ENCODE measurements at regions not wholly inside any gene's neighbourhood (a gene's known extent, or its start where the extent isn't known, plus 50 kb on each side); places are given as distances from the start of the nearest gene placed in this dataset.

- DNase-seq (ENCODE audit: low spot score): no peak
These were observed 402.7 kb downstream of the SOX9 start for GRCh38 chr17:72523491-72523890.

- DNase-seq (ENCODE audit: low spot score): no peak
These were observed 404.6 kb downstream of the SOX9 start for GRCh38 chr17:72525225-72526015.

GRCh38 chr17:72526769-72527168 lies 405.9 kb downstream of the SOX9 start:
- DNase-seq (ENCODE audit: low spot score): no peak

- DNase-seq (ENCODE audit: low spot score): no peak
These were observed 407.0 kb downstream of the SOX9 start for GRCh38 chr17:72527789-72528188.

GRCh38 chr17:72528683-72529082 lies 407.9 kb downstream of the SOX9 start:
- DNase-seq (ENCODE audit: low spot score): no peak

- DNase-seq (ENCODE audit: low spot score): no peak
These were observed 408.6 kb downstream of the SOX9 start for GRCh38 chr17:72529386-72529785.

- no peak for DNase-seq (ENCODE audit: low spot score)
These were observed 409.6 kb downstream of the SOX9 start for GRCh38 chr17:72530454-72530853.

- DNase-seq (ENCODE audit: low spot score): no peak
These were observed 410.9 kb downstream of the SOX9 start for GRCh38 chr17:72531729-72532128.

GRCh38 chr17:72534265-72534664 lies 413.4 kb downstream of the SOX9 start:
- no peak for DNase-seq (ENCODE audit: low spot score)

GRCh38 chr17:72534776-72535175 lies 414.0 kb downstream of the SOX9 start:
- no peak for DNase-seq (ENCODE audit: low spot score)

- DNase-seq (ENCODE audit: low spot score): no peak
These were observed 414.5 kb downstream of the SOX9 start for GRCh38 chr17:72535346-72535745.

- DNase-seq (ENCODE audit: low spot score): no peak
These were observed 415.0 kb downstream of the SOX9 start for GRCh38 chr17:72535779-72536178.

- DNase-seq (ENCODE audit: low spot score): no peak
These were observed 416.0 kb downstream of the SOX9 start for GRCh38 chr17:72536788-72537187.

GRCh38 chr17:72538443-72538842 lies 417.6 kb downstream of the SOX9 start:
- DNase-seq (ENCODE audit: low spot score): no peak

GRCh38 chr17:72538901-72539352 lies 418.1 kb downstream of the SOX9 start:
- no peak for DNase-seq (ENCODE audit: low spot score)

- peak; percentile 53 for DNase-seq (ENCODE audit: low spot score)
These were observed 419.4 kb downstream of the SOX9 start for GRCh38 chr17:72539981-72540897.

- no peak for DNase-seq (ENCODE audit: low spot score)
These were observed 421.5 kb downstream of the SOX9 start for GRCh38 chr17:72542317-72542716.

GRCh38 chr17:72545766-72546165 lies 424.9 kb downstream of the SOX9 start:
- DNase-seq (ENCODE audit: low spot score): no peak

GRCh38 chr17:72553051-72553755 lies 432.4 kb downstream of the SOX9 start:
- no peak for DNase-seq (ENCODE audit: low spot score)

- DNase-seq (ENCODE audit: low spot score): no peak
These were observed 433.7 kb downstream of the SOX9 start for GRCh38 chr17:72554508-72554907.

GRCh38 chr17:72555052-72555451 lies 434.2 kb downstream of the SOX9 start:
- no peak for DNase-seq (ENCODE audit: low spot score)

Data from COLO829 (cell line).